ENCODE measurements at regions not wholly inside any gene's neighbourhood (a gene's known extent, or its start where the extent isn't known, plus 50 kb on each side); places are given as distances from the start of the nearest gene placed in this dataset.
A peak's percentile ranks its signal among the peaks of the same experiment; 100 is the strongest.

GRCh38 chr22:47739291-47740015, 977.0 kb downstream of the TBC1D22A start:
- POLR2A ChIA-PET = no interaction called here
- Mint-ChIP-seq H3K36me3 (no peaks in the 10 kb centered on the region), H3K9me3 (no peaks in the 10 kb centered on the region), H3K4me1 (no peaks in the 10 kb centered on the region), H3K27me3 (peaks cover 3 to 17% (median 10%) of the 10 kb centered on the region in 5 donors), H3K27ac (no peak overlapping the region), H3K4me3 (no peak overlapping the region)
- DNase-seq = no peak
- no peak for ATAC-seq

- ATAC-seq = no peak
- no peaks in the 10 kb centered on the region for H3K9me3 Mint-ChIP-seq
- H3K4me3 Mint-ChIP-seq = no peak overlapping the region
- DNase-seq = no peak
- H3K4me1 Mint-ChIP-seq = no peaks in the 10 kb centered on the region
- H3K27ac Mint-ChIP-seq = no peak overlapping the region
- POLR2A ChIA-PET = no interaction called here
- peaks cover 3 to 17% (median 10%) of the 10 kb centered on the region in 5 donors for H3K27me3 Mint-ChIP-seq
- no peaks in the 10 kb centered on the region for H3K36me3 Mint-ChIP-seq
Observed at GRCh38 chr22:47738472-47739013, 976.1 kb downstream of the TBC1D22A start.

GRCh38 chr22:47736186-47737034, 974.0 kb downstream of the TBC1D22A start:
- Mint-ChIP-seq H3K27ac (no peak overlapping the region), H3K9me3 (peaks cover 0 to 12% (median 4%) of the 10 kb centered on the region in 9 donors), H3K36me3 (peaks cover 0 to 11% (median 0%) of the 10 kb centered on the region in 3 donors), H3K4me3 (no peak overlapping the region), H3K4me1 (no peaks in the 10 kb centered on the region), H3K27me3 (peaks cover 3 to 21% (median 14%) of the 10 kb centered on the region in 5 donors)
- ATAC-seq (no peak), DNase-seq (no peak)
- POLR2A ChIA-PET = no interaction called here

- peaks cover 0 to 12% (median 0%) of the 10 kb centered on the region in 3 donors for H3K36me3 Mint-ChIP-seq
- no peak overlapping the region for H3K27ac Mint-ChIP-seq
- POLR2A ChIA-PET = no interaction called here
- no peak for DNase-seq
- no peak overlapping the region for H3K4me3 Mint-ChIP-seq
- H3K4me1 Mint-ChIP-seq = no peaks in the 10 kb centered on the region
- no peak for ATAC-seq
- H3K9me3 Mint-ChIP-seq = peaks cover 0 to 26% (median 8%) of the 10 kb centered on the region in 9 donors
- H3K27me3 Mint-ChIP-seq = peaks cover 1 to 12% (median 7%) of the 10 kb centered on the region in 5 donors
Observed at GRCh38 chr22:47734511-47734910, 972.1 kb downstream of the TBC1D22A start.

- POLR2A ChIA-PET = no interaction called here
- peaks cover 14 to 37% (median 21%) of the 10 kb centered on the region in 5 donors for H3K27me3 Mint-ChIP-seq
- peaks cover 0 to 8% (median 0%) of the 10 kb centered on the region in 3 donors for H3K36me3 Mint-ChIP-seq
Observed at GRCh38 chr22:47727641-47728040, 965.2 kb downstream of the TBC1D22A start.

GRCh38 chr22:47724751-47725150, 962.3 kb downstream of the TBC1D22A start:
- H3K27me3 Mint-ChIP-seq = peaks cover 13 to 56% (median 20%) of the 10 kb centered on the region in 5 donors
- peaks cover 0 to 8% (median 1%) of the 10 kb centered on the region in 9 donors for H3K9me3 Mint-ChIP-seq

More at GRCh38 chr22:47727641-47728040, 965.2 kb downstream of the TBC1D22A start:
- no peaks in the 10 kb centered on the region for H3K4me1 Mint-ChIP-seq
- no peak for DNase-seq
- no peak overlapping the region for H3K27ac Mint-ChIP-seq
- peaks cover 0 to 24% (median 11%) of the 10 kb centered on the region in 9 donors for H3K9me3 Mint-ChIP-seq
- H3K4me3 Mint-ChIP-seq = no peak overlapping the region
- no peak for ATAC-seq

GRCh38 chr22:47724030-47724429, 961.6 kb downstream of the TBC1D22A start:
- ATAC-seq = no peak
- no peak for DNase-seq
- Mint-ChIP-seq H3K36me3 (no peaks in the 10 kb centered on the region), H3K4me3 (no peak overlapping the region), H3K9me3 (peaks cover 0 to 4% (median 0%) of the 10 kb centered on the region in 9 donors), H3K27ac (no peak overlapping the region), H3K4me1 (no peaks in the 10 kb centered on the region), H3K27me3 (peaks cover 12 to 57% (median 23%) of the 10 kb centered on the region in 5 donors)
- POLR2A ChIA-PET = no interaction called here

More at GRCh38 chr22:47724751-47725150, 962.3 kb downstream of the TBC1D22A start:
- ATAC-seq (no peak), DNase-seq (no peak)
- H3K4me3 Mint-ChIP-seq = no peak overlapping the region
- H3K27ac Mint-ChIP-seq = no peak overlapping the region
- H3K4me1 Mint-ChIP-seq = no peaks in the 10 kb centered on the region
- H3K36me3 Mint-ChIP-seq = no peaks in the 10 kb centered on the region
- POLR2A ChIA-PET = no interaction called here

GRCh38 chr22:47718337-47718736, 955.9 kb downstream of the TBC1D22A start:
- Mint-ChIP-seq H3K4me1 (no peaks in the 10 kb centered on the region), H3K27ac (no peak overlapping the region), H3K36me3 (no peaks in the 10 kb centered on the region), H3K9me3 (peaks cover 0 to 4% (median 0%) of the 10 kb centered on the region in 9 donors), H3K4me3 (no peak overlapping the region), H3K27me3 (peaks cover 14 to 69% (median 38%) of the 10 kb centered on the region in 5 donors)
- ATAC-seq = no peak
- DNase-seq = no peak
- POLR2A ChIA-PET = no interaction called here

- no peaks in the 10 kb centered on the region for H3K4me1 Mint-ChIP-seq
- DNase-seq (no peak), ATAC-seq (no peak)
- no peak overlapping the region for H3K4me3 Mint-ChIP-seq
- no peaks in the 10 kb centered on the region for H3K36me3 Mint-ChIP-seq
- POLR2A ChIA-PET = no interaction called here
- H3K27ac Mint-ChIP-seq = no peak overlapping the region
- H3K9me3 Mint-ChIP-seq = peaks cover 0 to 4% (median 0%) of the 10 kb centered on the region in 9 donors
- peaks cover 15 to 70% (median 44%) of the 10 kb centered on the region in 5 donors for H3K27me3 Mint-ChIP-seq
Observed at GRCh38 chr22:47716890-47717615, 954.6 kb downstream of the TBC1D22A start.

GRCh38 chr22:47715866-47716578, 953.6 kb downstream of the TBC1D22A start:
- Mint-ChIP-seq H3K4me1 (no peaks in the 10 kb centered on the region), H3K27me3 (peaks cover 14 to 63% (median 44%) of the 10 kb centered on the region in 5 donors), H3K9me3 (peaks cover 0 to 4% (median 0%) of the 10 kb centered on the region in 9 donors), H3K4me3 (no peak overlapping the region), H3K36me3 (no peaks in the 10 kb centered on the region), H3K27ac (peak overlapping the region in 1 of 10 donors; percentile 37)
- POLR2A ChIA-PET = no interaction called here
- DNase-seq (no peak), ATAC-seq (no peak)

- DNase-seq = no peak
- no peaks in the 10 kb centered on the region for H3K4me1 Mint-ChIP-seq
- no peaks in the 10 kb centered on the region for H3K36me3 Mint-ChIP-seq
- no peak for ATAC-seq
- no peak overlapping the region for H3K4me3 Mint-ChIP-seq
- H3K27ac Mint-ChIP-seq = no peak overlapping the region
- H3K27me3 Mint-ChIP-seq = peaks cover 14 to 60% (median 40%) of the 10 kb centered on the region in 5 donors
- POLR2A ChIA-PET = no interaction called here
- no peaks in the 10 kb centered on the region for H3K9me3 Mint-ChIP-seq
Observed at GRCh38 chr22:47713941-47714340, 951.5 kb downstream of the TBC1D22A start.

- H3K9me3 Mint-ChIP-seq = no peaks in the 10 kb centered on the region
- POLR2A ChIA-PET = no interaction called here
Observed at GRCh38 chr22:47710135-47710534, 947.7 kb downstream of the TBC1D22A start.

More at GRCh38 chr22:47710135-47710534, 947.7 kb downstream of the TBC1D22A start:
- no peak for DNase-seq
- Mint-ChIP-seq H3K36me3 (no peaks in the 10 kb centered on the region), H3K4me1 (no peaks in the 10 kb centered on the region), H3K4me3 (no peak overlapping the region), H3K27me3 (peaks cover 21 to 43% (median 34%) of the 10 kb centered on the region in 5 donors), H3K27ac (no peak overlapping the region)
- ATAC-seq = no peak

Data from naive thymus-derived CD8-positive, alpha-beta T cell (primary cell).